ENCODE measurements at regions not wholly inside any gene's neighbourhood (a gene's known extent, or its start where the extent isn't known, plus 50 kb on each side); places are given as distances from the start of the nearest gene placed in this dataset.

DNA sequence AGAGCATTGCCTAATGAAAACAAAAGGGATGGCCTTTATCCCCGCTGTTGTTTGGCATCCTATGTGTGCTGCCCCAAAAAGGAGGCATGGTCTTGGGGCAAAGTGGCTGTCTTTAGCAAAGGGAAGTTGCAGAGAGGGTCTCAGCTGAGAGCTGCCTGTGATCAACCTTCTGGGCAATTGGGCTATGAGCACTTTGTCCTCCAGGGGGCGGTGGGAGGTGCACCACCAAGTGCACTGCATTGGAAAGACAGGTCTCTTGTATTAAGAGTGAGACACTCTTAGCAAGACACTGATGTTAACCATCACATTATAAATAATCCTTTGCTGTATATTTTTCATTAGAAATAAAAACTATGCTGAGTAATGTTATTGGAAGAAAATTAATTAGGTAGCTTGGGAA, 314.8 kb downstream of the POM121L12 start:
- TF ChIP-seq, protein P1, sequence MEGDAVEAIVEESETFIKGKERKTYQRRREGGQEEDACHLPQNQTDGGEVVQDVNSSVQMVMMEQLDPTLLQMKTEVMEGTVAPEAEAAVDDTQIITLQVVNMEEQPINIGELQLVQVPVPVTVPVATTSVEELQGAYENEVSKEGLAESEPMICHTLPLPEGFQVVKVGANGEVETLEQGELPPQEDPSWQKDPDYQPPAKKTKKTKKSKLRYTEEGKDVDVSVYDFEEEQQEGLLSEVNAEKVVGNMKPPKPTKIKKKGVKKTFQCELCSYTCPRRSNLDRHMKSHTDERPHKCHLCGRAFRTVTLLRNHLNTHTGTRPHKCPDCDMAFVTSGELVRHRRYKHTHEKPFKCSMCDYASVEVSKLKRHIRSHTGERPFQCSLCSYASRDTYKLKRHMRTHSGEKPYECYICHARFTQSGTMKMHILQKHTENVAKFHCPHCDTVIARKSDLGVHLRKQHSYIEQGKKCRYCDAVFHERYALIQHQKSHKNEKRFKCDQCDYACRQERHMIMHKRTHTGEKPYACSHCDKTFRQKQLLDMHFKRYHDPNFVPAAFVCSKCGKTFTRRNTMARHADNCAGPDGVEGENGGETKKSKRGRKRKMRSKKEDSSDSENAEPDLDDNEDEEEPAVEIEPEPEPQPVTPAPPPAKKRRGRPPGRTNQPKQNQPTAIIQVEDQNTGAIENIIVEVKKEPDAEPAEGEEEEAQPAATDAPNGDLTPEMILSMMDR (IDR thresholded peaks at IDR 0.05), result no peak
- no peak for TF ChIP-seq EP300 (IDR thresholded peaks at IDR 0.05)
